ENCODE measurements at regions not wholly inside any gene's neighbourhood (a gene's known extent, or its start where the extent isn't known, plus 50 kb on each side); places are given as distances from the start of the nearest gene placed in this dataset.

GRCh38 chr1:34701326-34702060 lies 53.4 kb upstream of the GJB5 start:
- no peak for DNase-seq (ENCODE audit: low read depth)
